WTC11 (cell line): ENCODE measurements at regions not wholly inside any gene's neighbourhood (a gene's known extent, or its start where the extent isn't known, plus 50 kb on each side); places are given as distances from the start of the nearest gene placed in this dataset.

Experiments
- ATAC-seq: fragments of 200-7000 bp; cut with Tn5 transposase; 2 replicates; pipeline ENCODE4 v1.10.0; 2021; ENCODE audit warnings: mild to moderate bottlenecking, moderate library complexity
- CTCF ChIA-PET: fragments of 300-600 bp; sonication (Branson Sonifier 250); formaldehyde crosslinking; loops from one replicate; lab custom pipeline; 2021; ENCODE audit warnings: antibody characterized with exemption; lab: Charles Lee
- POLR2A ChIA-PET: fragments of 350-600 bp; sonication (Branson Sonifier 250); formaldehyde crosslinking; loops from one replicate; lab custom pipeline; 2021; ENCODE audit warnings: antibody characterized with exemption; lab: Charles Lee
- DNase-seq: peaks from one replicate; pipeline ENCODE4 v3.0.0; 2021; ENCODE audit warnings: low spot score
- H3K27ac Mint-ChIP-seq: 2 replicates; pipeline ENCODE4 v1.8.0; 2021; ENCODE audit warnings: mixed read lengths
- H3K27me3 Mint-ChIP-seq: 2 replicates; pipeline ENCODE4 v1.8.0; 2021; ENCODE audit warnings: low read depth, mild to moderate bottlenecking, moderate library complexity, mixed read lengths
- H3K36me3 Mint-ChIP-seq: 2 replicates; pipeline ENCODE4 v1.8.0; 2021; ENCODE audit warnings: mixed read lengths
- H3K4me1 Mint-ChIP-seq: 2 replicates; pipeline ENCODE4 v1.8.0; 2022; ENCODE audit warnings: mixed read lengths
- H3K4me3 Mint-ChIP-seq: 2 replicates; pipeline ENCODE4 v1.8.0; 2021; ENCODE audit warnings: mild to moderate bottlenecking, moderate library complexity, mixed read lengths
- H3K9me3 Mint-ChIP-seq: 2 replicates; pipeline ENCODE4 v1.8.0; 2021; ENCODE audit warnings: mixed read lengths
- CBFB ChIP-seq: sonication (generic); formaldehyde crosslinking; IDR thresholded peaks from 2 replicates; pipeline ENCODE4 v1.8.1; 2022; ENCODE audit warnings: mild to moderate bottlenecking, low read depth, missing genetic modification reagents
- E2F5 ChIP-seq: sonication (generic); formaldehyde crosslinking; IDR thresholded peaks from 2 replicates; pipeline ENCODE4 v1.8.1; 2022; ENCODE audit warnings: mild to moderate bottlenecking, moderate library complexity, missing genetic modification reagents
- ERG ChIP-seq: fragments of 250-450 bp; sonication (Bioruptor Pico); IDR thresholded peaks from 2 replicates; pipeline ENCODE4 v1.8.0; 2021; ENCODE audit warnings: mild to moderate bottlenecking
- ESRRA ChIP-seq: sonication (generic); formaldehyde crosslinking; IDR thresholded peaks from 2 replicates; pipeline ENCODE4 v1.8.1; 2022; ENCODE audit warnings: mild to moderate bottlenecking, missing genetic modification reagents, borderline replicate concordance
- ETV6 ChIP-seq: sonication (generic); formaldehyde crosslinking; IDR thresholded peaks from 2 replicates; pipeline ENCODE4 v1.8.1; 2022; ENCODE audit warnings: mild to moderate bottlenecking, missing genetic modification reagents
- GRHL2 ChIP-seq: fragments of 250-450 bp; sonication (Bioruptor Pico); IDR thresholded peaks from 2 replicates; pipeline ENCODE4 v1.8.0; 2022; ENCODE audit warnings: mild to moderate bottlenecking, moderate library complexity; ENCODE audit not compliant: insufficient replicate concordance, severe bottlenecking
- HMGA2 ChIP-seq: fragments of 250-450 bp; sonication (Bioruptor Pico); IDR thresholded peaks from 2 replicates; pipeline ENCODE4 v1.4.0; 2021; ENCODE audit warnings: mild to moderate bottlenecking, moderate library complexity
- IRF1 ChIP-seq: sonication (generic); formaldehyde crosslinking; IDR thresholded peaks from 2 replicates; pipeline ENCODE4 v1.8.0; 2023; ENCODE audit warnings: missing genetic modification reagents
- JUN ChIP-seq: sonication (generic); formaldehyde crosslinking; IDR thresholded peaks from 2 replicates; pipeline ENCODE4 v1.8.0; 2023; ENCODE audit warnings: mild to moderate bottlenecking, missing genetic modification reagents
- NFE2L1 ChIP-seq: sonication (generic); formaldehyde crosslinking; IDR thresholded peaks from 2 replicates; pipeline ENCODE4 v1.8.1; 2023; ENCODE audit warnings: missing genetic modification reagents
- SMAD4 ChIP-seq: sonication (generic); formaldehyde crosslinking; IDR thresholded peaks from 2 replicates; pipeline ENCODE4 v1.8.0; 2022; ENCODE audit warnings: mild to moderate bottlenecking, missing genetic modification reagents
- SP1 ChIP-seq: sonication (generic); formaldehyde crosslinking; conservative IDR thresholded peaks from 2 replicates; pipeline ENCODE4 v1.8.1; 2022; ENCODE audit warnings: missing genetic modification reagents
- TEAD4 ChIP-seq: sonication (generic); formaldehyde crosslinking; IDR thresholded peaks from 2 replicates; pipeline ENCODE4 v1.8.0; 2022; ENCODE audit warnings: mild to moderate bottlenecking, missing genetic modification reagents
- ZNF138 ChIP-seq: sonication (generic); formaldehyde crosslinking; conservative IDR thresholded peaks from 2 replicates; pipeline ENCODE4 v1.8.1; 2022; ENCODE audit warnings: mild to moderate bottlenecking, moderate library complexity, missing genetic modification reagents
- ZNF219 ChIP-seq: sonication (generic); formaldehyde crosslinking; IDR thresholded peaks from 2 replicates; pipeline ENCODE4 v1.8.0; 2023; ENCODE audit warnings: missing genetic modification reagents, mild to moderate bottlenecking, borderline replicate concordance
- ZNF281 ChIP-seq: sonication (generic); formaldehyde crosslinking; IDR thresholded peaks from 2 replicates; pipeline ENCODE4 v1.8.0; 2023; ENCODE audit warnings: mild to moderate bottlenecking, missing genetic modification reagents
- ZNF317 ChIP-seq: sonication (generic); formaldehyde crosslinking; IDR thresholded peaks from 2 replicates; pipeline ENCODE4 v1.8.1; 2023; ENCODE audit warnings: low read depth, mild to moderate bottlenecking, moderate library complexity, missing genetic modification reagents, borderline replicate concordance
- ZNF396 ChIP-seq: fragments of 250-450 bp; sonication (Bioruptor Pico); IDR thresholded peaks from 2 replicates; pipeline ENCODE4 v1.8.0; 2021; ENCODE audit warnings: mild to moderate bottlenecking, moderate library complexity, borderline replicate concordance
- ZNF423 ChIP-seq: fragments of 250-450 bp; sonication (Bioruptor Pico); IDR thresholded peaks from 2 replicates; pipeline ENCODE4 v2.1.2; 2022; ENCODE audit warnings: mild to moderate bottlenecking, moderate library complexity
- ZNF425 ChIP-seq: fragments of 250-450 bp; sonication (Bioruptor Pico); conservative IDR thresholded peaks from 2 replicates; pipeline ENCODE4 v1.9.0; 2021; ENCODE audit warnings: mild to moderate bottlenecking
- TF ChIP-seq, protein P1 (sequence below): fragments of 250-450 bp; sonication (Bioruptor Pico); IDR thresholded peaks from 2 replicates; pipeline ENCODE4 v2.1.2; 2022; ENCODE audit warnings: mild to moderate bottlenecking, moderate library complexity
- TF ChIP-seq, protein P2 (sequence below): sonication (generic); formaldehyde crosslinking; IDR thresholded peaks from 2 replicates; pipeline ENCODE4 v1.8.1; 2023; ENCODE audit warnings: mild to moderate bottlenecking, missing genetic modification reagents

DNA sequence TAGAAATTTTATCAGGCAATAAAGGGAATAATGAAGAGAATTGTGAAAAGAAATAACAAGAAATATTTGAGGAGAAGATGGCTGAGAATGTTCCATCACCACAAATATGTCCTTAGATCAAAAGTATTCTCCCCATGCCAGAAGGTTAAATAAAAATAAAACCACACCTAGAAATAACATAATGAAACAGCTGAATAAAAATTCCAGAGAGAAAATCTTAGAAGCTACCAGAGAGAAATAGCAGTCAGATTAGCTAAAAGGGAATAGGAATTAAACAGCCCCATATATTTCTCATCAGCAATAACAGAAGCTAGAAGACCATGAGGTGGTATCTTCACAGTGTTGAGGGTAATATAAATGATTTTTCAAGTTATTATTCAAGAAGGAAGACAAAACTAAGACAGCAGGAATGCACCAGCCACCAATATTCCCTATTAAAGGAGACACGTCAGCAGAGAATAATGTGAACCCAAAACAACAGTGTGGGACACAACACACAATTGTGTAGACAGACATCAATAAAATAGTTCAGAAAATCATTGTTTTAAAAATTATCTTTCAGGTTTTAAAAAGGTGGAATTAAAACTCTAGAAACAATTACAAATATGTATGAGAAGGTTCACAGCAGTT lies 82.0 kb upstream of the NEDD4L start:
- CTCF ChIA-PET: no interaction called here
- Mint-ChIP-seq H3K27me3 (no peaks in the 10 kb centered on the region), H3K4me3 (no peak overlapping the region), H3K27ac (no peak overlapping the region), H3K9me3 (no peaks in the 10 kb centered on the region), H3K36me3 (no peaks in the 10 kb centered on the region)
- POLR2A ChIA-PET: no interaction called here
- no peak for ATAC-seq
- DNase-seq: no peak
- TF ChIP-seq ZNF396 (CRISPR knock-in tag) (no peak), ZNF425 (CRISPR knock-in tag) (no peak), ESRRA (CRISPR knock-in tag) (no peak), SP1 (CRISPR knock-in tag) (no peak), CBFB (CRISPR knock-in tag) (no peak), ZNF219 (CRISPR knock-in tag) (no peak), TEAD4 (CRISPR knock-in tag) (no peak), ZNF423 (CRISPR knock-in tag) (no peak), HMGA2 (CRISPR knock-in tag) (no peak), JUN (CRISPR knock-in tag) (no peak), GRHL2 (CRISPR knock-in tag) (no peak), IRF1 (CRISPR knock-in tag) (no peak), NFE2L1 (CRISPR knock-in tag) (no peak), ZNF317 (CRISPR knock-in tag) (no peak), E2F5 (CRISPR knock-in tag) (no peak), ZNF138 (CRISPR knock-in tag) (no peak)
- TF ChIP-seq, protein P1, sequence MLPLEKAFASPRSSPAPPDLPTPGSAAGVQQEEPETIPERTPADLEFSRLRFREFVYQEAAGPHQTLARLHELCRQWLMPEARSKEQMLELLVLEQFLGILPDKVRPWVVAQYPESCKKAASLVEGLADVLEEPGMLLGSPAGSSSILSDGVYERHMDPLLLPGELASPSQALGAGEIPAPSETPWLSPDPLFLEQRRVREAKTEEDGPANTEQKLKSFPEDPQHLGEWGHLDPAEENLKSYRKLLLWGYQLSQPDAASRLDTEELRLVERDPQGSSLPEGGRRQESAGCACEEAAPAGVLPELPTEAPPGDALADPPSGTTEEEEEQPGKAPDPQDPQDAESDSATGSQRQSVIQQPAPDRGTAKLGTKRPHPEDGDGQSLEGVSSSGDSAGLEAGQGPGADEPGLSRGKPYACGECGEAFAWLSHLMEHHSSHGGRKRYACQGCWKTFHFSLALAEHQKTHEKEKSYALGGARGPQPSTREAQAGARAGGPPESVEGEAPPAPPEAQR: no peak
- TF ChIP-seq, protein P2, sequence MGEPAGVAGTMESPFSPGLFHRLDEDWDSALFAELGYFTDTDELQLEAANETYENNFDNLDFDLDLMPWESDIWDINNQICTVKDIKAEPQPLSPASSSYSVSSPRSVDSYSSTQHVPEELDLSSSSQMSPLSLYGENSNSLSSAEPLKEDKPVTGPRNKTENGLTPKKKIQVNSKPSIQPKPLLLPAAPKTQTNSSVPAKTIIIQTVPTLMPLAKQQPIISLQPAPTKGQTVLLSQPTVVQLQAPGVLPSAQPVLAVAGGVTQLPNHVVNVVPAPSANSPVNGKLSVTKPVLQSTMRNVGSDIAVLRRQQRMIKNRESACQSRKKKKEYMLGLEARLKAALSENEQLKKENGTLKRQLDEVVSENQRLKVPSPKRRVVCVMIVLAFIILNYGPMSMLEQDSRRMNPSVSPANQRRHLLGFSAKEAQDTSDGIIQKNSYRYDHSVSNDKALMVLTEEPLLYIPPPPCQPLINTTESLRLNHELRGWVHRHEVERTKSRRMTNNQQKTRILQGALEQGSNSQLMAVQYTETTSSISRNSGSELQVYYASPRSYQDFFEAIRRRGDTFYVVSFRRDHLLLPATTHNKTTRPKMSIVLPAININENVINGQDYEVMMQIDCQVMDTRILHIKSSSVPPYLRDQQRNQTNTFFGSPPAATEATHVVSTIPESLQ (CRISPR knock-in tag): no peak
- TF ChIP-seq, all 79 proteins: peak for 0
- peaks cover 5% of the 10 kb centered on the region for H3K4me1 Mint-ChIP-seq

GRCh38 chr18:57961411-57961810 lies 82.6 kb upstream of the NEDD4L start:
- ATAC-seq: no peak
- Mint-ChIP-seq H3K27ac (no peak overlapping the region), H3K36me3 (no peaks in the 10 kb centered on the region), H3K4me1 (peaks cover 5% of the 10 kb centered on the region), H3K4me3 (no peak overlapping the region), H3K9me3 (no peaks in the 10 kb centered on the region), H3K27me3 (no peaks in the 10 kb centered on the region)
- CTCF ChIA-PET: interaction anchor here (0.6 kb wide), 1 partner anchor 47 kb away, joined by 3 read pairs; no protein-coding TSS in a partner anchor
- POLR2A ChIA-PET: no interaction called here
- no peak for DNase-seq
- TF ChIP-seq SMAD4 (CRISPR knock-in tag) (no peak), ZNF281 (no peak), ETV6 (CRISPR knock-in tag) (no peak), HMGA2 (CRISPR knock-in tag) (no peak), ERG (no peak), IRF1 (CRISPR knock-in tag) (no peak)
